Epithelial cell of esophagus (primary cell): ENCODE measurements at regions not wholly inside any gene's neighbourhood (a gene's known extent, or its start where the extent isn't known, plus 50 kb on each side); places are given as distances from the start of the nearest gene placed in this dataset.

Experiments used
- DNase-seq: peaks from one replicate; pipeline ENCODE4 v3.0.0; 2010; ENCODE audit warnings: low read depth
- H3K4me3 ChIP-seq: 2 replicates; pipeline ENCODE4 v1.5.1; 2011; ENCODE audit warnings: mild to moderate bottlenecking, low read length, control low read depth
- CTCF ChIP-seq: IDR thresholded peaks from 2 replicates; pipeline ENCODE4 v1.5.1; 2011; ENCODE audit warnings: low read depth, mild to moderate bottlenecking, low read length, control low read depth, inconsistent platforms; ENCODE audit not compliant: insufficient read depth; ENCODE audit errors: missing control alignments

GRCh38 chr12:42904683-42905418, 315.3 kb upstream of the PRICKLE1 start:
- DNase-seq = no peak
- no peak overlapping the region for H3K4me3 ChIP-seq
- TF ChIP-seq CTCF = no peak

GRCh38 chr12:42903736-42904135, 314.2 kb upstream of the PRICKLE1 start:
- DNase-seq = no peak
- no peak for TF ChIP-seq CTCF

GRCh38 chr12:42902001-42902400, 312.5 kb upstream of the PRICKLE1 start:
- DNase-seq = no peak
- no peak overlapping the region for H3K4me3 ChIP-seq
- no peak for TF ChIP-seq CTCF

More at GRCh38 chr12:42903736-42904135, 314.2 kb upstream of the PRICKLE1 start:
- no peak overlapping the region for H3K4me3 ChIP-seq

GRCh38 chr12:42893803-42894202, 304.3 kb upstream of the PRICKLE1 start:
- DNase-seq = no peak
- no peak overlapping the region for H3K4me3 ChIP-seq
- no peak for TF ChIP-seq CTCF

- no peak for TF ChIP-seq CTCF
- no peak overlapping the region for H3K4me3 ChIP-seq
- no peak for DNase-seq
Observed at GRCh38 chr12:42892702-42893551, 303.4 kb upstream of the PRICKLE1 start.

GRCh38 chr12:42887657-42888056, 298.1 kb upstream of the PRICKLE1 start:
- TF ChIP-seq CTCF = no peak
- H3K4me3 ChIP-seq = no peak overlapping the region
- no peak for DNase-seq
